ENCODE measurements at regions not wholly inside any gene's neighbourhood (a gene's known extent, or its start where the extent isn't known, plus 50 kb on each side); places are given as distances from the start of the nearest gene placed in this dataset.

DNA sequence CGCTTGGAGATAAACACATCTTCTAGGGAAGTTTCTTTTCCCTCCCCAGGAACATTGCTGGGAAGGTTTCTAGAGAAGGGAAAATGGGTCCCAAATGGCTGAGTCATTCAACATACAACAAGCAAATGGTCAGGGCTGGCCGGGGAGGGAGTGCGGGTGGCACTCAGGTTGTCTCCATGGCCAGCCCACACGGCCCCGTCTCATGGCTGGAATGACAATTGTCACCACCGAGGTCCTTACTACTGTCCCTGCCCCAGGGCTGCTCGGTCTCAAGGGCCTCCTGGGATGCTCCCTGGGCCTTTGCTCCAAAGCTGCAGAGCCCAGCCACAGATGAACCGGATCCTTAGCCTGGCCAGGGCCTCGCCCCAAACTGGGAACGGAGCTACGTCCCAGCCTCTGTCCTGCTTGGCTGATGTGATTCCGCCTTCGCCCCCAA, 121.9 kb downstream of the FGF18 start:
- no peak for TF ChIP-seq TAF1 (IDR thresholded peaks at IDR 0.05; ENCODE audit: low read depth, low read length)
- no peak overlapping the region for H3K23ac ChIP-seq (ENCODE audit: insufficient read length)

More for the DNA sequence above, 121.9 kb downstream of the FGF18 start:
- no peak overlapping the region for H3K18ac ChIP-seq (ENCODE audit: extremely low read depth, low read length)
- H2AFZ ChIP-seq (ENCODE audit: low read length): no peak overlapping the region
- H4K91ac ChIP-seq (replicated peaks; ENCODE audit: insufficient read length, low read length): no peak overlapping the region
- H3K4me2 ChIP-seq (ENCODE audit: insufficient read depth in 1 of 2, low read depth in 2 of 2, low read length in 2 of 2): no peak overlapping the region
- WGBS, 2 experiments (ENCODE audit: extremely low coverage in 1 of 2, insufficient coverage in 1 of 2, insufficient read length in 1 of 2, insufficient replicate concordance in 2 of 2, low coverage in 1 of 2, low lambda C conversion rate in 2 of 2, missing lambda C conversion rate in 1 of 2): 96% methylated on average over 8 of the region's 13 CpGs; no CpG with 5 or more reads in 1 of the 2 experiments
- H3K4ac ChIP-seq (replicated peaks; ENCODE audit: insufficient read length, low read depth, low read length): no peak overlapping the region
- no peak overlapping the region for H4K5ac ChIP-seq (ENCODE audit: insufficient read length, low read depth, low read length)
- peaks cover 0 to 2% (median 0%) of the 10 kb centered on the region in 4 experiments; a peak in 2 of 7 replicates for H3K27me3 ChIP-seq (replicated peaks in 1 of 4; ENCODE audit: control insufficient read depth in 3 of 4, extremely low read depth in 1 of 4, insufficient read depth in 3 of 4, low read length in 3 of 4)
- H4K8ac ChIP-seq (ENCODE audit: extremely low read depth, insufficient read depth, low read length): no peak overlapping the region
- H3K27ac ChIP-seq (ENCODE audit: low read depth, low read length): no peak overlapping the region
- H2BK5ac ChIP-seq (ENCODE audit: low read depth, low read length): no peak overlapping the region
- no peak overlapping the region for H3K4me3 ChIP-seq (ENCODE audit: extremely low read depth in 1 of 4, insufficient read depth in 2 of 4, low read depth in 3 of 4, low read length in 4 of 4)
- no peak for FAIRE-seq
- H3K9me3 ChIP-seq (ENCODE audit: insufficient read depth in 2 of 2, low read depth in 1 of 2, low read length in 1 of 2): no peaks in the 10 kb centered on the region
- no peak for DNase-seq (ENCODE audit: low read depth in 1 of 2, low spot score in 2 of 2)
- H3K4me1 ChIP-seq (replicated peaks in 1 of 4; ENCODE audit: control insufficient read depth in 3 of 4, insufficient read depth in 4 of 4, low read length in 3 of 4): peaks cover 0 to 3% (median under 1%) of the 10 kb centered on the region in 4 experiments; a peak in 1 of 7 replicates
- H4K20me1 ChIP-seq (replicated peaks in 1 of 2; ENCODE audit: control insufficient read depth in 1 of 2, insufficient read depth in 2 of 2, low read length in 2 of 2): no peaks in the 10 kb centered on the region
- no peak overlapping the region for H2BK15ac ChIP-seq (ENCODE audit: low read length)
- H2BK20ac ChIP-seq (ENCODE audit: low read length): no peak overlapping the region
- no peak overlapping the region for H3K14ac ChIP-seq (ENCODE audit: insufficient read length)
- H3K9ac ChIP-seq (replicated peaks in 1 of 4; ENCODE audit: extremely low read depth in 1 of 4, low read depth in 3 of 4, low read length in 3 of 4): no peak overlapping the region
- ChIA-PET CTCF (ENCODE audit: partially characterized antibody) (no interaction called here), POLR2A (ENCODE audit: partially characterized antibody) (no interaction called here)
- H2BK120ac ChIP-seq (replicated peaks; ENCODE audit: low read depth, low read length): no peak overlapping the region
- H3K79me2 ChIP-seq (ENCODE audit: control insufficient read depth in 1 of 2, insufficient read depth in 2 of 2, low read length in 2 of 2): no peaks in the 10 kb centered on the region
- no peak overlapping the region for H3K56ac ChIP-seq (replicated peaks; ENCODE audit: insufficient read length, low read depth, low read length)
- no peak overlapping the region for H2AK5ac ChIP-seq (ENCODE audit: low read depth, low read length)
- no peaks in the 10 kb centered on the region for H3K23me2 ChIP-seq (ENCODE audit: low read depth, low read length)
- no peaks in the 10 kb centered on the region for H3K36me3 ChIP-seq (ENCODE audit: control insufficient read depth in 2 of 4, insufficient read depth in 4 of 4, low read length in 3 of 4)
- no peak overlapping the region for H2BK12ac ChIP-seq (ENCODE audit: low read depth, low read length)
- H3K79me1 ChIP-seq (ENCODE audit: low read depth, low read length): no peaks in the 10 kb centered on the region

Measured in H1 (cell line).